GM08714 (cell line): ENCODE measurements at regions not wholly inside any gene's neighbourhood (a gene's known extent, or its start where the extent isn't known, plus 50 kb on each side); places are given as distances from the start of the nearest gene placed in this dataset.
"Not testable (repeated sequence)": the region's sequence is repeated elsewhere in the genome, so short reads cannot be mapped to it uniquely, and the experiment has no call there.

ENCODE experiments used
- H3K4me3 ChIP-seq: fragments of 200-500 bp; sonication (Bioruptor generic); 2 replicates; pipeline ENCODE4 v1.5.1; 2014; ENCODE audit warnings: mild to moderate bottlenecking, low read length, inconsistent platforms
- ZNF274 ChIP-seq: IDR thresholded peaks from 2 replicates; pipeline ENCODE4 v1.6.1; 2012; ENCODE audit warnings: mild to moderate bottlenecking, low read depth, low read length

DNA sequence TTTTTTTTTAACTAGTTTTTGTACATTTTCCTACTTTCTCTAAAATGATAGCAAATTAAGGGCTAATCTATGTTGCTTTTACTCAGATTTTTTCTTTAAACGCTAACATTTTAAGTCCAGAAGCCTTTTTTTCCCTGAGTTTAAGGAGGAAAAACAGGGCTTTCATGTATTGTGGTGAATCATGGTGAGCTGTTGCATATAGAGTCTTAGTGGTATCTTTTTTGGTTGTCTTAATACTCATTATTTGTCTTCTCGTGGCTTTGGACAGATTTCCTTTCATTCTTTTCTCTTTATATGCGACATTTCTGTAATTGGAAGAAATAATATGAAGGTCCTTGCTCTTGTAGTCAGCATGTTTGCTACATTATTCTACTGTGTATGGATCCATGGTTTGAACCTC lies 1015.6 kb downstream of the PLA2G4A start:
- H3K4me3 ChIP-seq, result no peak overlapping the region
- no peak for TF ChIP-seq ZNF274

DNA sequence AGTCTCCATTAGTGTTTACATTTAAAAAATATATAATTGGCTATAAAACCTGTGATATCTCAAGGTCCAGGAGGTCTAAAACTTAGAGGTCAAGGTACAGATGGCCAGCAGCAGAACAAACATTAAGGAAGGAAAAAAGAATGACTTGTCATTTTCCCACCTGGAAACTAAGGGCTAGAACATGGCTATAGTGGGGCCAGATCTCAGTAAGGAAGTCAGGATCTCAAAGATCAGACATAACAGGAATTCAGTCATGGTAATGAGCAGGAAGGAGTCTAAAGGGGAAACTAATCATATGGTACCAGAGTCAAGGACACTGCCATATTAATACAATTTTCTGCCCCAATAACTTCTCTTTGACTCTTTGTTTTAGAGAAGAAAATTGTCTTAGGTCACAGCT lies 1018.8 kb downstream of the PLA2G4A start:
- no peak overlapping the region for H3K4me3 ChIP-seq
- no peak for TF ChIP-seq ZNF274

GRCh38 chr1:187848321-187848720 lies 1019.6 kb downstream of the PLA2G4A start:
- no peak overlapping the region for H3K4me3 ChIP-seq
- no peak for TF ChIP-seq ZNF274

DNA sequence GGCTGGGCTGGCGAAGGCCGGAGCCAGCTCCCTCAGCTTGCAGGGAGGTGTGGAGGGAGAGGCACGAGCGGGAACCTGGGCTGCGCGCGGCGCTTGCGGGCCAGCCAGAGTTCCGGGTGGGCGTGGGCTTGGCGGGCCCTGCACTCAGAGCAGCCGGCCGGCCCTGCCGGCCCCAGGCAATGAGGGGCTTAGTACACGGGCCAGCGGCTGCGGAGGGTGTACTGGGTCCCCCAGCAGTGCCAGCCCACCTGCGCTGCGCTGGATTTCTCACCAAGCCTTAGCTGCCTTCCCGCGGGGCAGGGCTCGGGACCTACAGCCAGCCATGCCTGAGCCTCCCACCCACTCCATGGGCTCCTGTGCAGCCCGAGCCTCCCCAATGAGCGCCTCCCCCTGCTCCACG lies 1021.4 kb downstream of the PLA2G4A start:
- H3K4me3 ChIP-seq, result not testable (repeated sequence)

DNA sequence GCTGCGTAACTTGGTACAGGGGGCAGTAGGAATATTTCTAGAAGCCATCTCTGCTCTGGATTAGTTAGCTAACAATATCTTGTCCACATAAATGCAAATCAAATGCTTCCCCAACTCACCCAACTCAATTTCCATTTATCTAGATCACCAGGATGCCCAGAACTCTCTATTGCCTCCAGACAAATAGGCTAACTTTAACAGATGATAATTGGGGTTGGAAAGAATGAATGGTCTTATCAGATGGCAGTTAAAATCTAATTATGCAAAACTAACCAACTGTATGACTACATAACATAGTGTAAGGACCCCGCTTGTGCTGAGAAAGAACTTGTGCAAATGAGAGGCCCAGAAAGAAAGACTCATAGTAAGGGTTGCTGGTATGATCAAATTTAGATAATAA lies 1024.8 kb downstream of the PLA2G4A start:
- H3K4me3 ChIP-seq, result no peak overlapping the region
- TF ChIP-seq ZNF274, result no peak

- TF ChIP-seq ZNF274, result no peak
- no peak overlapping the region for H3K4me3 ChIP-seq
Observed at GRCh38 chr1:187854457-187854856, 1025.7 kb downstream of the PLA2G4A start.

- no peak for TF ChIP-seq ZNF274
- no peak overlapping the region for H3K4me3 ChIP-seq
Observed at GRCh38 chr1:187862506-187862905, 1033.8 kb downstream of the PLA2G4A start.

DNA sequence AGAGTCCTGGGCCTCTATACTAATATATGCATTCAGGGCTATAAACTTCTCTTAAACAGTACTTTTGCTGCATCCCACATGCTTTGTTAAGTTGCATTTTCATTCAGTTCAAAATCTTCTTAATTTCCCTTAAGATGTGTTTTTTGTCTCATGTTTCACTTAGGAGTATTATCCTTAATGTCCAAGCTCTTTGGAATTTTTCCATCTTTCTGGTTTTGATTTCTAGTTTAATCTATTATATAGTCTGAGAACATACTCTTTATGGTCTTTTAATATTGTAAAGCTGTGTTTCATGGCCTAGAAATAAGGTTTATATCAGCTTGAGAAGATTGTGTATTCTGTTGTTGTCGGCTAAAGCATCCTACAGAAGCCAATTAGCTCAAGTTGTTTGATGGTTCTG lies 1041.8 kb downstream of the PLA2G4A start:
- no peak for TF ChIP-seq ZNF274
- no peak overlapping the region for H3K4me3 ChIP-seq

GRCh38 chr1:187871177-187871845 lies 1042.6 kb downstream of the PLA2G4A start:
- TF ChIP-seq ZNF274, result no peak
- no peak overlapping the region for H3K4me3 ChIP-seq

DNA sequence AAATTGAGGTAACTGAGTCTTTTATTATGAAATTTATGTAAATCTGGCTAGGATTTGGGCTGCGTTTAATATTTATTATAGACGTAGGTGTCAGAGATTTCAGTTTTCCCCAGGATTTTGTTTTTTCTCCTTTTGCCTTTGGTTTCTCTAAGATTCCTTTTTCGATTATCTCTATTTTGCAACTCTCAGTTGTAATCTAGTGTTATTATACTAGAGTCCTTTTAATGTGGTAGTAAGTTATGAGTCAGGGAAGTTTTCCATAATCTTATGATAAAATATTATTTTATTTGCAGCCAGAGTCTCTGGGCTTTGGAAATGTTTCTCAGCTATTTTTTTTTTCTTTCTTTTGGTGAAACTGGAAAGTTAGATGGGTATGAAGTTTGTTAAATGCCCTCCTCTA lies 1043.8 kb downstream of the PLA2G4A start:
- no peak for TF ChIP-seq ZNF274
- no peak overlapping the region for H3K4me3 ChIP-seq

DNA sequence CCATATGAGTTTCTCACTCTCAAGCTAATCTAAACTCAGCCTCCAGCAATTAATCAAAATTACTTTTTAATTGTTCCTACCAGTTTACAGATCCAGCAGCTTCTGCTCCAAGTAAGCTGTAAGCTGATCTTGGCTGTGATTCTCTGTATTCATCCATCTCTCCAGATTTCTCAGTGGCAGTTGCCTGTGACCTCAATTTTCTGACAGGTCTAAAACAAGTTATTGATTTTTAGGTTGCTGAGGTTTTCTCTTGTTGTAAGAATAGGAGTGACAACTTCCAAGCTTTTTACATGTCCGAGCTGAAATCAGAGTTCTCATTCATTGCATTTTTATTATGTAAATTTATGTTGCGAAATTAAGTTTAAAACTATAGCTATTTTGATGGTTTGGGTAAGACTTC lies 1044.4 kb downstream of the PLA2G4A start:
- H3K4me3 ChIP-seq, result no peak overlapping the region
- no peak for TF ChIP-seq ZNF274

DNA sequence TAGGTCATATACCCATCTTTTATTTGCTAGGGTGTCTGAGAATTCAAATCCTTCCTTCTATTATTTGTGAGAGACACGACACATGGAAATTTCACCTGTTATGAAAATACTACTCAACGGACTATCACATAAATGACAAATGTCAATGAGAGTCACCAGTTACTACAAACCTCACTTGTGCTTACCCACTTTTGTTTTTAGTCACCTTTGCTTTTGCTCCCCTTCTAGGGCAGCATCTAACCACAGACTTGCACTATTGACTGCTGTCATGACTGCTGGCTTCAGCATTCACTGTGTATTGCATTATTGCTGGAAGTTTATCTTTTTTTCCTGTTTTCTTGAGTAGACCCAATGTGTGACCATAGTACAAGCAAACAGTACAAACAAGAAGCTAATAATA lies 1048.0 kb downstream of the PLA2G4A start:
- no peak overlapping the region for H3K4me3 ChIP-seq
- TF ChIP-seq ZNF274, result no peak

GRCh38 chr1:187877220-187877619 lies 1048.5 kb downstream of the PLA2G4A start:
- no peak for TF ChIP-seq ZNF274
- H3K4me3 ChIP-seq, result no peak overlapping the region

- H3K4me3 ChIP-seq, result no peak overlapping the region
- TF ChIP-seq ZNF274, result no peak
Observed at GRCh38 chr1:187878883-187879282, 1050.1 kb downstream of the PLA2G4A start.

DNA sequence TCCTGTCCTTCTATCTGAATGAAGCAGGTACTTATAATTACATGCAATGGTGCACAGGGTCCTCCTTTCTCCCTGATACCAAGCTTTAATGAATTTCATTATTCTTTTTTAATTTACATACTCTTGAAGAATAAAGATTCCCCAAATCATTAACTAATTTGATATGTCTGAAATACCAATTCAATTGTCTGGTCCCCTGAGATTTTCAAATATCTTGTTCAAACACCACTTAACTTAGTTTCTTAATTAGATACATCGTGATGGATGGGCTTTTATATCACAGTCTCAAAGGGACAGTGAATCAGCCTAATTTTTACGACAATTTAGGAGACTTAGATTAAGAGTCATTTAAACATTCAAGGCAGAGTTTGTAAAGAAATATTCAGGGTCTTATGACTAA lies 1054.6 kb downstream of the PLA2G4A start:
- no peak overlapping the region for H3K4me3 ChIP-seq
- TF ChIP-seq ZNF274, result no peak

GRCh38 chr1:187891993-187892682 lies 1063.4 kb downstream of the PLA2G4A start:
- H3K4me3 ChIP-seq, result no peak overlapping the region
- TF ChIP-seq ZNF274, result no peak
